Neuron (in vitro differentiated cells): ENCODE measurements at regions not wholly inside any gene's neighbourhood (a gene's known extent, or its start where the extent isn't known, plus 50 kb on each side); places are given as distances from the start of the nearest gene placed in this dataset.
"Not testable (repeated sequence)": the region's sequence is repeated elsewhere in the genome, so short reads cannot be mapped to it uniquely, and the experiment has no call there.

Experiments used
- H2AFZ ChIP-seq: one replicate; pipeline ENCODE4 v1.6.1; 2013; ENCODE audit warnings: low read depth, mild to moderate bottlenecking, inconsistent platforms, low read length, moderate library complexity
- H3K27me3 ChIP-seq: one replicate; pipeline ENCODE4 v1.6.1; 2013; ENCODE audit warnings: low read length; ENCODE audit not compliant: insufficient read depth
- H3K36me3 ChIP-seq: one replicate; pipeline ENCODE4 v1.6.1; 2013; ENCODE audit warnings: low read length; ENCODE audit not compliant: insufficient read depth
- H3K4me1 ChIP-seq: one replicate; pipeline ENCODE4 v1.6.1; 2013; ENCODE audit warnings: low read length; ENCODE audit not compliant: insufficient read depth
- H3K4me3 ChIP-seq: 2 replicates; pipeline ENCODE4 v1.5.1; 2013; ENCODE audit warnings: mild to moderate bottlenecking, low read length, moderate library complexity
- H3K9me3 ChIP-seq: one replicate; pipeline ENCODE4 v1.6.1; 2013; ENCODE audit warnings: low read length

DNA sequence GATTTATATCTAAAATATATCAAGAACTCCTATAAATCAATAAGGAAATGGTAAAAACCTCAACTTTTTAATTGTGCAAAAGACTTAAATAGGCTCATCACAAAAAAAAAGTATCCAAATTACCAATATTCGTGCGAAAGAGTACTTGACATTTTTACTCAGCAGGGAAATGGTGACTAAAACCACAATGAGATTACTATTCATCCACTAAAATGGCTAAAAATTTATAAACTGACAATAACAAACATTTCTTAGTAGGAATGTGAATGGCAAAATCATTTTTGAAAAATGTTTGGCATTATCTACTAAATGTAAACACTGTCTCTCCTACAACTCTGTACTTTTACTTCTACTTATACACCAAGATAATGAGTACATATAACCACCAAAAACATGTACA is 184.8 kb upstream of the RND3 start:
- Histone ChIP-seq H3K4me1 (peaks cover 7% of the 10 kb centered on the region), H2AFZ (no peak overlapping the region), H3K36me3 (no peaks in the 10 kb centered on the region), H3K9me3 (no peaks in the 10 kb centered on the region), H3K27me3 (no peaks in the 10 kb centered on the region), H3K4me3 (no peak overlapping the region)

DNA sequence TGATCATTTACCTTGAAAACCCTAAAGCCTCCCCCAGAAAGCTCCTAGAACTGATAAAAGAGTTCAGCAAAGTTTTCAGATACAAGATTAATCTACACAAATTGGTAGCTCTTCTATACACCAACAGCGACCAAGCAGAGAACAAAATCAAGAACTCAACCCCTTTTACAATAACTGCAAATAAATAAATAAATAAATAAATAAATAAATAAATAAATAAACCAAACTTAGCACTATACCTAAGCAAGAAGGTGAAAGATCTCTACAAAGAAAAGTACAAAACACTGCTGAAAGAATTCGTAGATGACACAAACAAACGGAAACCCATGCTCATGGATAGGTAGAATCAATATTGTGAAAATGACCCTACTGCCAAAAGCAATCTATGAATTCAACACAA is 182.0 kb upstream of the RND3 start:
- no peaks in the 10 kb centered on the region for H3K9me3 ChIP-seq
- no peak overlapping the region for H2AFZ ChIP-seq
- no peaks in the 10 kb centered on the region for H3K27me3 ChIP-seq
- no peak overlapping the region for H3K4me3 ChIP-seq
- no peaks in the 10 kb centered on the region for H3K36me3 ChIP-seq
- no peaks in the 10 kb centered on the region for H3K4me1 ChIP-seq

DNA sequence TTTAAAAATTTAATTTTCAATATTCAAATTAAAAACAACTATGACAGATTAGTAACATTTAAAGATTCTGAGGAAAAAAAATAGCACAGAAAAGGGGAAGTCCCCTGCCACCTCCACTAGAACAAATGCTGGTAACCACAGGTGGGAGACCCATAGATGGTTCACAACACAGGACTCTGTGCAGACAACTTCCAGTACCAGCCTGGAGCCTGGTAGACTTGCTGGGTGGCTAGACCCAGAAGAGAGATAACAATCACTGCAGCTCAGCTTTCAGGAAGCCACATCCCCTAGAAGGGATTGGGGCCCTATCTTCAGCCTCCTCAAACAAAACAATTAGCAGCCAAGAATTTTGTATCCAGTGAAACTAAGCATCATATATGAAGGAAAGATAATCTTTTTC is 179.6 kb upstream of the RND3 start:
- not testable (repeated sequence) for H3K27me3 ChIP-seq, H3K4me1 ChIP-seq, H2AFZ ChIP-seq, H3K4me3 ChIP-seq, H3K36me3 ChIP-seq, H3K9me3 ChIP-seq

DNA sequence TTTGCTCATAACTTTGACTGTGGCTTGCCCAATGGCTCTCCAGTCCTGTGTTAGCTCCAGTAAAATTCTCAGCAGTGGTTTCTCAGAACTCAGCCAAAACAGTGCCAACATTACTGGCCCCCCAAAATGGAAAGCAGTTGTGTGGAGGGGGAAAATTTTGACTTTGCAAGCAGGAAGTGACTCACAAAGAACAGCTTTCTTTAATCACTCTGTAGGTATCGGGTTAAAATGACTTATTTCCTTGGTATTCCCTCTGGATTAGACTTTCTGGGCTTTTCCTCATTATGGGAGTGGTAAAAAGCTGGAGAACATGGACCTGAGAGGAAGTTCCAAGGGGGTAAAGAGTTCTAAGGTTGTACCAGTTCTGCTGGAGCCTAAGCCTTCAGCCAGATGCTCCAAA is 175.7 kb upstream of the RND3 start:
- H3K4me1 ChIP-seq, result no peaks in the 10 kb centered on the region
- H3K9me3 ChIP-seq, result no peaks in the 10 kb centered on the region
- H3K4me3 ChIP-seq, result no peak overlapping the region
- H3K27me3 ChIP-seq, result no peaks in the 10 kb centered on the region
- H2AFZ ChIP-seq, result no peak overlapping the region
- no peaks in the 10 kb centered on the region for H3K36me3 ChIP-seq

DNA sequence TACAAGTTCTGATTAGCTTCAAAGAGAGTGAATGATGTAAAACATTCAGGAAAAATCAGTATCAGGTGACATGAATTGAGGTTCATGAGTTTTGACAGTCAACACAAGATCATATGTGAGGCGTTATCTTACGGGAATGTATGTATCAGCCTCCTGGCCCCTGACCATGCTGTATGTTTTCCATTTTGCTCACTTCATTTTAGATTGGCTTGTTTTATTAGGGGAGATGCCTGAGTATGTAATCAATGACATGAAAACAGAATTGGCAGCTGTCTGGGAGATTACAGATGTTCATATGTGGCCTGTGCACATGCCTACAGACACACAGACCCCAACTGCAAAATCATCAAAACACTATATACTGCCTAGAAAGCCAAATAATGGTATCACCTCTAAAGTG is 168.5 kb upstream of the RND3 start:
- Histone ChIP-seq H3K27me3 (no peaks in the 10 kb centered on the region), H3K4me1 (no peaks in the 10 kb centered on the region), H3K9me3 (no peaks in the 10 kb centered on the region), H2AFZ (no peak overlapping the region), H3K4me3 (no peak overlapping the region), H3K36me3 (no peaks in the 10 kb centered on the region)

DNA sequence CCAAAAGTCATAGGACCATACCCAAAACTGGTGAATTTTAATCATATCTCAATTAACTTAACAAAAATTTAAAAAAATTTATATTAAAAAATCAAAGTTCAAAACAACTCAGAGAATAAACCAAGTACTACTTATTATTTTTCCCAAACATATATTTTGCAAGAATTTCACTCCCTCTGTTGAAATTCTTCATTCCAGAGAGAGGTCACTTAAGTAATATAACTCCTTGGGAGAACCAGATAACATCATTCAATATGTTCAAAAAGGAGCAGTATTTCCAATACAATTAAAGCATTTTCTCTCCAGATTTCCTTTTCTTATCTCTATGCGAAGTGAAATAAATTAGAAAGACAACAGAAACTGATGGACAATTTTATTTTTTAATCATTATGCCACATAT is 165.9 kb upstream of the RND3 start:
- Histone ChIP-seq H3K4me3 (no peak overlapping the region), H3K27me3 (no peaks in the 10 kb centered on the region), H3K4me1 (no peaks in the 10 kb centered on the region), H3K9me3 (no peaks in the 10 kb centered on the region), H2AFZ (no peak overlapping the region), H3K36me3 (no peaks in the 10 kb centered on the region)

DNA sequence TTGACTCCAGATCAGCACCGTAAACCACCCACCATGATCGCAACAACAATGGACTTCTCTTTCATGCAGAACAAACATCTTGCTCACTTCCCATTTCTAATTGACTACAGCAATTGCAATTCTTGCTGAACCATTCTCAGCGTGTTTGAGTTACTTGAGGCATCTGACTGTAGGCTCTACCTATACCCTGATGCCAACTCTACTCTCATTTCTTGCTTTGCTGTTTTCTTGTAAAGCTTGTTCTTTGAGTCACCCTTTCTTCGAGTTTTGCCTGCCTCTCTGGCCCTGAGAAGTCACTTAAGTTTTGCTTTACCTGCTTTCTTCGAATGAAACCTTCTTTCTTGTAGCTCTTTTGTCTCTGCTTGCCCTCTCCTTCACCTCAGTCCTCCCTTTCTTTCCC is 160.5 kb upstream of the RND3 start:
- Histone ChIP-seq H2AFZ (no peak overlapping the region), H3K4me1 (no peaks in the 10 kb centered on the region), H3K9me3 (no peaks in the 10 kb centered on the region), H3K4me3 (no peak overlapping the region), H3K27me3 (no peaks in the 10 kb centered on the region), H3K36me3 (no peaks in the 10 kb centered on the region)

DNA sequence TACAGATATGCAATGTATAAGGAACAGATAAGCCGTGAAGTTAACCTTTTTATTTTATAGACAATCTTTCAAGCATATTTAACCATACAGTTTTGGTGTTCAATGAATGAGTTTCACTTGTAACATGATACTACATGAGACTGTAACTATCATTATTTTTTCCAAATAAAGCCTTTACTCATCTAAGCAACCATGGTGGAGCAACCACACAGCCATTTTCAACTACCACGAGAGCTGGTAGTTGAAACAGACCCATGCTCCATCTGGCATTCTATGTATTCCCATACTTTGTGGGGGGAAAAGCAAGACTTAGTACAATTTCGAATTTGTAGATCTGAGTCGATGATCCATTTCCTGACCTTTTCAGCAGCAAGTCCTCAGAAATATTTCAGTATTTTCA is 159.3 kb upstream of the RND3 start:
- Histone ChIP-seq H3K9me3 (no peaks in the 10 kb centered on the region), H3K4me1 (no peaks in the 10 kb centered on the region), H3K4me3 (no peak overlapping the region), H2AFZ (no peak overlapping the region), H3K36me3 (no peaks in the 10 kb centered on the region), H3K27me3 (no peaks in the 10 kb centered on the region)

DNA sequence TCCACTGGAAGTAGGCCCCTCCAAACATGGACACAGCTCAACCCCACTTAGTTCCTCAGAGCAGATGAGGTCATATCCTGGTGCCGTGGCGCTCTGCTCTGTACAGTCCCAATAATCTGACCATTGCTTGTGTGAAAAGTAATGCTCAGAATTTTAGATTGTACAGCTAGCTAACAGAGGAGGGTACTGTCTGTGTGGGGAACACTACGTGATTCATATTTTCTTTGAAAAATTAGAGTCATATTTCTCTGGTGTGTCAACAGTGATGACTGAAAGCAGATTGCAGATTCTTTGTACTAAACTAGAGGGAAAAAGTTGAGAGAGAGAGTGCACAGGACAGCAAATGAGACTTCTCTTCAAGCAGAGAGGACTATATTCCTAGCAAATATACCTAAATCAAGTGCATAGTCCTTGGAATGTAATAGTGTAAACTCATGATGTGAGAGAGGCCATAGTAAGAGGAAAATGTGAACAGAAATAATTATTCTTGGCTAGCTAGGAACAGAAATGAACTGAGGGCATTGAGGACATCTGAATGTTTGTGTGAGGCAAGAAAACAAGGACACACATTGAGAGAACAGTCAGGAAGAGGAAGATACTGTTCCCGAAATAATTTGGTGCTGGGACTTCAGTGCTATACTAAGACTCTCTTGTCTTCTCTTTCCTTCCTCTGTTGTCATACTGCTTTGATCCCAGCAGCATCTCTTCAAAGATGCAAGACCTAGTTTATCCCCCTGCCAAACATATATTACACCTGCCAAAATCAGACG is 157.0 kb upstream of the RND3 start:
- Histone ChIP-seq H3K9me3 (no peaks in the 10 kb centered on the region), H3K27me3 (no peaks in the 10 kb centered on the region), H3K4me1 (peaks cover 3% of the 10 kb centered on the region), H2AFZ (no peak overlapping the region), H3K36me3 (no peaks in the 10 kb centered on the region), H3K4me3 (no peak overlapping the region)

DNA sequence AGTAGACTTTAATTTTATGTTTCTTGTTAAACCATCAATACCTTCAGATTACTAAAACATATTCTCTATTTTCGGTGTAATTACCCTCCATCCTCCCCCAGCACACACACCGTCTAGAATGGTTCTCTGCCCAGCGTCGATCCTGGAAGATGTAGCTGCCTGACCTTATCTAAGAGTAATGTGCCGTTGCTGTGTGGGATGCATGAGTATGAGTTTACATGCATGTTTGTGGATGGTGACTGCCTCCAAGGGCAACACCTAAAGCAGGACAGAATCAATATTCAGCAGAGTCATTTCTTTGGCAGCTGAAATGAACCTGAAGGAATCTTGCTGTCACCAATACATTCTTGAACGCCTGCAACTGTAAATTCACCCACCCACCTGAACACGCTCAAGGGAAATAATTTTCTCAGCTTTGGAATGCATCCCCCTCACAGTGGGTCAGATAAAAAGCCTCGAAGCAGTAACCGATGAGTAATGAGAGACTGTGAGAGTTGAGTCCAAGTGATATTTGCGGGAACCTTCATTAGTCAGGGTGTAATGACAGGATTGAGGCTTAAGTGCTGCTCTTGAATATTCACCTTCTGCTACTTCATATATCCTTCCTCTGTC is 155.8 kb upstream of the RND3 start:
- Histone ChIP-seq H3K9me3 (no peaks in the 10 kb centered on the region), H3K27me3 (no peaks in the 10 kb centered on the region), H2AFZ (no peak overlapping the region), H3K4me3 (no peak overlapping the region), H3K4me1 (peaks cover 3% of the 10 kb centered on the region), H3K36me3 (no peaks in the 10 kb centered on the region)

DNA sequence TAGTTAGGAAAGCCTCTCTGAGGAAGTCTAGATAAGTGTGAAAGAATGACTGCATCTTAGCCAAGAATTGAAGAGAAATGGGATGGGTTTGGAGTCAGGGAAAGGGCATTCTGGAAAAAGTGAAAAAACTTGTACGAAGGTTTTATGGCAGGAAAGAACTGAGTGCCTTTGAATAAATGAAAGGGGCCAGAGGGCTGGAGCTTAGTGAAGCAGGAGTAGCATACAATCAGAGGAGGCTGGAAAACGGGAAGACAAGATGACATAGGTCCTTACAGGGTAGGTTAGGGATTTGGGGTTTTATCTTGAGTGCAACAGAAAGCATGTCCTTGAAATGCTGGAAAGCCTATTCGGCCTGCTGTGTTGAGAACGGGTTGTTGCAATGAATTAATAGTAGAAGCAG is 152.6 kb upstream of the RND3 start:
- Histone ChIP-seq H2AFZ (no peak overlapping the region), H3K4me3 (no peak overlapping the region), H3K4me1 (peaks cover 3% of the 10 kb centered on the region), H3K27me3 (no peaks in the 10 kb centered on the region), H3K9me3 (no peaks in the 10 kb centered on the region), H3K36me3 (no peaks in the 10 kb centered on the region)

DNA sequence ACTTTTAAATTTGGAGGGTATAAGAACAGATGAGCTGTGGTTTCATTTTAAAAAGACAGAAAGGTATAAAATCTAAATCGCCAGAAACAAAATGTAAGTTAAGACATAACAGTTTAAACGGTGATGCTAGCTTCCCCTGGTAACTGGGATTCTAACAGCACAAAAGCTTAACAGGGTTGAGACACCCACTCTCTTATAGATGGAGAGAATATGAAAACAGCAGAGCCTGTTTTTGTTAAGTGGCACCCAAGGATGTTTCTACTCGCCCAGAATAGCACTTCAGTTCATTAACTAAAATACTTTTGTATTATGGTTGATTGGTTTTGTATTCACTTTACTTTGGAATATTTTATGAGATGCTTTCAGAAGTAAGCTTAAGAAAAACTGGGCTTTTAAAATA is 151.9 kb upstream of the RND3 start:
- Histone ChIP-seq H3K4me3 (no peak overlapping the region), H3K9me3 (no peaks in the 10 kb centered on the region), H3K27me3 (no peaks in the 10 kb centered on the region), H2AFZ (no peak overlapping the region), H3K36me3 (no peaks in the 10 kb centered on the region), H3K4me1 (peaks cover 3% of the 10 kb centered on the region)

DNA sequence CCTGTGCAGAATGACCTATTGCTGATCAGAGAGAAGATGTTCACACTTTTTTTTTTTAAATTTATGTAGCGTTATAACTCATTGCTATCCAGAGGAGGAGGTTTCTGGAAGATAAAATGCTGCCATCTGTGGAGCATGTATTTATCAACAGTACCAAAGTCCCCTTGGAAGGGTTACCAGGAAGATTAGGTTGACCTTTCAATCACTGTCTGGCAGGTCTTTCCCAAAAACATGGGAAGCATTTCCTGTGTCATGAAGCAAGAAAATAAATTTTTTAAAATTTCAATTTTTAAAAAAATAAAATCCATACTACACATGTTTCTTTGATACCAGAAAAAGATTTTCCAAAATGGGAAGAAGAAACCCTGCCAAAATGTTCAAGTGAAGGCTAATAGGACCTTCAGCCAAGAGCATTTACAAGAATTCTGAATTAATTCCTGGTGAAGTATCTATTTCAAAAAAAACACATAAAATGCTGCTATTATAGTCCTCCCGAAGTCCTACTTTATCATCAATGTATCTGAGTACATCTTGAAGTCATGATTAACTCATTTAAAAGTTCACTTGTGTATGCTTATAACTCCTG is 143.9 kb upstream of the RND3 start:
- H3K4me3 ChIP-seq, result no peak overlapping the region
- H3K4me1 ChIP-seq, result peaks cover 25% of the 10 kb centered on the region

More for the DNA sequence above, 143.9 kb upstream of the RND3 start:
- Histone ChIP-seq H2AFZ (peak overlapping the region; percentile 4), H3K36me3 (no peaks in the 10 kb centered on the region), H3K9me3 (no peaks in the 10 kb centered on the region), H3K27me3 (no peaks in the 10 kb centered on the region)
